OCI-LY1 (cell line): ENCODE measurements at regions not wholly inside any gene's neighbourhood (a gene's known extent, or its start where the extent isn't known, plus 50 kb on each side); places are given as distances from the start of the nearest gene placed in this dataset.

ENCODE experiments used
- CTCF ChIP-seq: fragments of 200-600 bp; sonication (generic), shearing (Covaris generic); IDR thresholded peaks from 2 replicates; pipeline ENCODE4 v1.5.1; 2017; ENCODE audit warnings: mild to moderate bottlenecking, antibody characterized with exemption, low read length, moderate library complexity, mixed read lengths
- EZH2 ChIP-seq: fragments of 200-600 bp; sonication (generic), shearing (Covaris generic); IDR thresholded peaks from 2 replicates; pipeline ENCODE4 v1.8.0; 2017; ENCODE audit warnings: borderline replicate concordance, mixed run types, mild to moderate bottlenecking, antibody characterized with exemption, low read length, moderate library complexity, mixed read lengths

- TF ChIP-seq EZH2 (no peak), CTCF (no peak)
Observed at GRCh38 chr7:42468471-42468870, 231.5 kb upstream of the GLI3 start.
